ENCODE measurements at regions not wholly inside any gene's neighbourhood (a gene's known extent, or its start where the extent isn't known, plus 50 kb on each side); places are given as distances from the start of the nearest gene placed in this dataset.

- no peak overlapping the region for H3K4me3 ChIP-seq (replicated peaks; ENCODE audit: low read depth, low read length)
- no peak for DNase-seq (ENCODE audit: extremely low read depth, low read depth)
- no peak for TF ChIP-seq CTCF (IDR thresholded peaks at IDR 0.05; ENCODE audit: low read depth, low read length, missing control alignments)
These were observed 181.9 kb downstream of the SLC6A15 start for GRCh38 chr12:84730561-84731162.

GRCh38 chr12:84727961-84728360, 184.6 kb downstream of the SLC6A15 start:
- DNase-seq (ENCODE audit: extremely low read depth, low read depth): no peak
- H3K4me3 ChIP-seq (replicated peaks; ENCODE audit: low read depth, low read length): no peak overlapping the region
- TF ChIP-seq CTCF (IDR thresholded peaks at IDR 0.05; ENCODE audit: low read depth, low read length, missing control alignments): no peak

- H3K4me3 ChIP-seq (replicated peaks; ENCODE audit: low read depth, low read length): no peak overlapping the region
- TF ChIP-seq CTCF (IDR thresholded peaks at IDR 0.05; ENCODE audit: low read depth, low read length, missing control alignments): no peak
- no peak for DNase-seq (ENCODE audit: extremely low read depth, low read depth)
These were observed 185.8 kb downstream of the SLC6A15 start for GRCh38 chr12:84726780-84727179.

GRCh38 chr12:84723988-84724387, 188.6 kb downstream of the SLC6A15 start:
- no peak for TF ChIP-seq CTCF (IDR thresholded peaks at IDR 0.05; ENCODE audit: low read depth, low read length, missing control alignments)

GRCh38 chr12:84719997-84720396, 192.6 kb downstream of the SLC6A15 start:
- TF ChIP-seq CTCF (IDR thresholded peaks at IDR 0.05; ENCODE audit: low read depth, low read length, missing control alignments): no peak
- no peak for DNase-seq (ENCODE audit: extremely low read depth, low read depth)
- H3K4me3 ChIP-seq (replicated peaks; ENCODE audit: low read depth, low read length): no peak overlapping the region

More at GRCh38 chr12:84723988-84724387, 188.6 kb downstream of the SLC6A15 start:
- no peak overlapping the region for H3K4me3 ChIP-seq (replicated peaks; ENCODE audit: low read depth, low read length)
- DNase-seq (ENCODE audit: extremely low read depth, low read depth): no peak

GRCh38 chr12:84718906-84719305, 193.7 kb downstream of the SLC6A15 start:
- H3K4me3 ChIP-seq (replicated peaks; ENCODE audit: low read depth, low read length): no peak overlapping the region
- TF ChIP-seq CTCF (IDR thresholded peaks at IDR 0.05; ENCODE audit: low read depth, low read length, missing control alignments): no peak

GRCh38 chr12:84712747-84713146, 199.9 kb downstream of the SLC6A15 start:
- no peak for DNase-seq (ENCODE audit: extremely low read depth, low read depth)
- no peak for TF ChIP-seq CTCF (IDR thresholded peaks at IDR 0.05; ENCODE audit: low read depth, low read length, missing control alignments)
- no peak overlapping the region for H3K4me3 ChIP-seq (replicated peaks; ENCODE audit: low read depth, low read length)

More at GRCh38 chr12:84718906-84719305, 193.7 kb downstream of the SLC6A15 start:
- no peak for DNase-seq (ENCODE audit: extremely low read depth, low read depth)
